HepG2 (cell line): ENCODE measurements at regions not wholly inside any gene's neighbourhood (a gene's known extent, or its start where the extent isn't known, plus 50 kb on each side); places are given as distances from the start of the nearest gene placed in this dataset.
A peak's percentile ranks its signal among the peaks of the same experiment; 100 is the strongest.

Experiments
- AFF4 ChIP-seq: sonication (generic); formaldehyde crosslinking; IDR thresholded peaks from 2 replicates; pipeline ENCODE4 v1.4.0; 2020; ENCODE audit warnings: missing genetic modification reagents
- BATF2 ChIP-seq: sonication (generic); formaldehyde crosslinking; IDR thresholded peaks from 2 replicates; pipeline ENCODE4 v1.8.0; 2022; ENCODE audit warnings: mild to moderate bottlenecking, missing genetic modification reagents, moderate library complexity
- DNMT3B ChIP-seq: conservative IDR thresholded peaks from 2 replicates; pipeline ENCODE4 v1.6.1; 2016; ENCODE audit warnings: missing biosample characterization, control low read depth
- E2F5 ChIP-seq: sonication (generic); formaldehyde crosslinking; conservative IDR thresholded peaks from 2 replicates; pipeline ENCODE4 v1.4.0; 2020; ENCODE audit warnings: missing genetic modification reagents
- HDAC1 ChIP-seq: sonication (generic); formaldehyde crosslinking; IDR thresholded peaks from 2 replicates; pipeline ENCODE4 v1.5.1; 2020; ENCODE audit warnings: mild to moderate bottlenecking, missing genetic modification reagents
- HINFP ChIP-seq: sonication (generic); formaldehyde crosslinking; IDR thresholded peaks from 2 replicates; pipeline ENCODE4 v1.4.0; 2020; ENCODE audit warnings: low read depth, mild to moderate bottlenecking, missing genetic modification reagents
- MBD4 ChIP-seq: IDR thresholded peaks from 2 replicates; pipeline ENCODE4 v1.6.1; 2012; ENCODE audit warnings: low read length, inconsistent platforms, borderline replicate concordance
- MTF1 ChIP-seq: sonication (generic); formaldehyde crosslinking; IDR thresholded peaks from 2 replicates; pipeline ENCODE4 v1.5.0; 2020; ENCODE audit warnings: missing genetic modification reagents
- NCOA1 ChIP-seq: sonication (generic); formaldehyde crosslinking; IDR thresholded peaks from 2 replicates; pipeline ENCODE4 v1.9.0; 2021; ENCODE audit warnings: missing genetic modification reagents
- PLRG1 ChIP-seq: fragments of 450-650 bp; conservative IDR thresholded peaks from 2 replicates; pipeline ENCODE4 v1.6.1; 2016
- RARG ChIP-seq: sonication (generic); formaldehyde crosslinking; IDR thresholded peaks from 2 replicates; pipeline ENCODE4 v1.4.0; 2020; ENCODE audit warnings: low read depth, mild to moderate bottlenecking, missing genetic modification reagents
- SALL1 ChIP-seq: sonication (generic); formaldehyde crosslinking; IDR thresholded peaks from 2 replicates; pipeline ENCODE4 v1.8.0; 2022; ENCODE audit warnings: mild to moderate bottlenecking, missing genetic modification reagents
- SKIL ChIP-seq: sonication (generic); formaldehyde crosslinking; IDR thresholded peaks from 2 replicates; pipeline ENCODE4 v1.8.0; 2022; ENCODE audit warnings: missing genetic modification reagents, mild to moderate bottlenecking, moderate library complexity, borderline replicate concordance
- SOX5 ChIP-seq: IDR thresholded peaks from 2 replicates; pipeline ENCODE4 v1.6.1; 2016; ENCODE audit warnings: borderline replicate concordance
- TMF1 ChIP-seq: sonication (generic); formaldehyde crosslinking; IDR thresholded peaks from 2 replicates; pipeline ENCODE4 v1.8.1; 2022; ENCODE audit warnings: low read depth, missing genetic modification reagents
- ZBTB25 ChIP-seq: IDR thresholded peaks from 2 replicates; pipeline ENCODE4 v1.6.1; 2018; ENCODE audit warnings: missing genetic modification reagents
- ZBTB26 ChIP-seq: IDR thresholded peaks from 2 replicates; pipeline ENCODE4 v1.6.1; 2016; ENCODE audit warnings: missing compliant biosample characterization, missing genetic modification reagents, borderline replicate concordance
- ZNF382 ChIP-seq: sonication (generic); formaldehyde crosslinking; IDR thresholded peaks from 2 replicates; pipeline ENCODE4 v1.5.0; 2020; ENCODE audit warnings: missing genetic modification reagents, mild to moderate bottlenecking, borderline replicate concordance

GRCh38 chr2:180607514-180608049 is 372.8 kb upstream of the UBE2E3 start (continued):
- TF ChIP-seq SKIL (CRISPR knock-in tag) (no peak), ZNF382 (CRISPR knock-in tag) (no peak), MTF1 (no peak), RARG (CRISPR knock-in tag) (no peak), PLRG1 (no peak), DNMT3B (CRISPR knock-in tag) (no peak), E2F5 (CRISPR knock-in tag) (no peak), MBD4 (no peak), AFF4 (CRISPR knock-in tag) (no peak), SALL1 (CRISPR knock-in tag) (peak; percentile 56; the same call in 1 of the 2 replicates), HINFP (CRISPR knock-in tag) (no peak), TMF1 (CRISPR knock-in tag) (no peak), NCOA1 (CRISPR knock-in tag) (no peak), HDAC1 (peak; percentile 67), SOX5 (CRISPR knock-in tag) (peak; percentile 85), ZBTB25 (CRISPR knock-in tag) (no peak), BATF2 (CRISPR knock-in tag) (no peak), ZBTB26 (CRISPR knock-in tag) (no peak)
